ENCODE measurements at regions not wholly inside any gene's neighbourhood (a gene's known extent, or its start where the extent isn't known, plus 50 kb on each side); places are given as distances from the start of the nearest gene placed in this dataset.

- H3K4me3 ChIP-seq (ENCODE audit: low read depth, low read length), result no peak overlapping the region
- no peak for TF ChIP-seq CTCF (IDR thresholded peaks at IDR 0.05; ENCODE audit: insufficient read depth, low read length)
- no peak for DNase-seq (ENCODE audit: low read depth)
These were observed 647.0 kb downstream of the TRAM1L1 start for GRCh38 chr4:116438417-116438816.

- no peak for DNase-seq (ENCODE audit: low read depth)
- TF ChIP-seq CTCF (IDR thresholded peaks at IDR 0.05; ENCODE audit: insufficient read depth, low read length), result no peak
- H3K4me3 ChIP-seq (ENCODE audit: low read depth, low read length), result no peak overlapping the region
These were observed 657.7 kb downstream of the TRAM1L1 start for GRCh38 chr4:116427666-116428065.

- DNase-seq (ENCODE audit: low read depth), result no peak
- no peak overlapping the region for H3K4me3 ChIP-seq (ENCODE audit: low read depth, low read length)
- TF ChIP-seq CTCF (IDR thresholded peaks at IDR 0.05; ENCODE audit: insufficient read depth, low read length), result no peak
These were observed 672.2 kb downstream of the TRAM1L1 start for GRCh38 chr4:116413222-116413621.

GRCh38 chr4:116401293-116401692 lies 684.1 kb downstream of the TRAM1L1 start:
- no peak for TF ChIP-seq CTCF (IDR thresholded peaks at IDR 0.05; ENCODE audit: insufficient read depth, low read length)
- H3K4me3 ChIP-seq (ENCODE audit: low read depth, low read length), result no peak overlapping the region
- no peak for DNase-seq (ENCODE audit: low read depth)

- no peak for DNase-seq (ENCODE audit: low read depth)
- H3K4me3 ChIP-seq (ENCODE audit: low read depth, low read length), result no peak overlapping the region
- no peak for TF ChIP-seq CTCF (IDR thresholded peaks at IDR 0.05; ENCODE audit: insufficient read depth, low read length)
These were observed 684.9 kb downstream of the TRAM1L1 start for GRCh38 chr4:116400480-116400879.

GRCh38 chr4:116397714-116398113 lies 687.7 kb downstream of the TRAM1L1 start:
- no peak overlapping the region for H3K4me3 ChIP-seq (ENCODE audit: low read depth, low read length)
- TF ChIP-seq CTCF (IDR thresholded peaks at IDR 0.05; ENCODE audit: insufficient read depth, low read length), result no peak
- DNase-seq (ENCODE audit: low read depth), result no peak

- DNase-seq (ENCODE audit: low read depth), result no peak
- no peak overlapping the region for H3K4me3 ChIP-seq (ENCODE audit: low read depth, low read length)
- TF ChIP-seq CTCF (IDR thresholded peaks at IDR 0.05; ENCODE audit: insufficient read depth, low read length), result no peak
These were observed 688.1 kb downstream of the TRAM1L1 start for GRCh38 chr4:116397291-116397690.

Data from fibroblast of the aortic adventitia (primary cell).